ENCODE measurements at regions not wholly inside any gene's neighbourhood (a gene's known extent, or its start where the extent isn't known, plus 50 kb on each side); places are given as distances from the start of the nearest gene placed in this dataset.
"Not testable (repeated sequence)": the region's sequence is repeated elsewhere in the genome, so short reads cannot be mapped to it uniquely, and the experiment has no call there.

GRCh38 chr22:27585141-27585540 is 216.4 kb downstream of the MN1 start:
- DNase-seq: no peak

- DNase-seq: no peak
Measured at GRCh38 chr22:27588268-27588667, 213.3 kb downstream of the MN1 start.

- DNase-seq: no peak
Measured at GRCh38 chr22:27588915-27589314, 212.6 kb downstream of the MN1 start.

GRCh38 chr22:27591060-27591459 is 210.5 kb downstream of the MN1 start:
- no peak for DNase-seq

- no peak for DNase-seq
Measured at GRCh38 chr22:27593378-27593777, 208.2 kb downstream of the MN1 start.

GRCh38 chr22:27594020-27594419 is 207.5 kb downstream of the MN1 start:
- no peak for DNase-seq

GRCh38 chr22:27594474-27595134 is 207.0 kb downstream of the MN1 start:
- DNase-seq: no peak

GRCh38 chr22:27596133-27596870 is 205.3 kb downstream of the MN1 start:
- DNase-seq: no peak

- DNase-seq: no peak
Measured at GRCh38 chr22:27597703-27598444, 203.7 kb downstream of the MN1 start.

GRCh38 chr22:27598792-27599191 is 202.8 kb downstream of the MN1 start:
- no peak for DNase-seq

- DNase-seq: no peak
Measured at GRCh38 chr22:27601195-27601594, 200.4 kb downstream of the MN1 start.

- DNase-seq: no peak
Measured at GRCh38 chr22:27602390-27602789, 199.2 kb downstream of the MN1 start.

- no peak for DNase-seq
Measured at GRCh38 chr22:27603111-27603799, 198.3 kb downstream of the MN1 start.

- DNase-seq: no peak
Measured at GRCh38 chr22:27603800-27604144, 197.8 kb downstream of the MN1 start.

- DNase-seq: no peak
Measured at GRCh38 chr22:27605390-27605789, 196.2 kb downstream of the MN1 start.

GRCh38 chr22:27607750-27608149 is 193.8 kb downstream of the MN1 start:
- DNase-seq: not testable (repeated sequence)

GRCh38 chr22:27609451-27609888 is 192.1 kb downstream of the MN1 start:
- DNase-seq: no peak

GRCh38 chr22:27610164-27610563 is 191.4 kb downstream of the MN1 start:
- DNase-seq: not testable (repeated sequence)

- no peak for DNase-seq
Measured at GRCh38 chr22:27610863-27611786, 190.4 kb downstream of the MN1 start.

GRCh38 chr22:27612115-27612514 is 189.4 kb downstream of the MN1 start:
- no peak for DNase-seq

GRCh38 chr22:27613099-27614005 is 188.2 kb downstream of the MN1 start:
- DNase-seq: no peak
